PC-3 (cell line): ENCODE measurements at regions not wholly inside any gene's neighbourhood (a gene's known extent, or its start where the extent isn't known, plus 50 kb on each side); places are given as distances from the start of the nearest gene placed in this dataset.

Experiments used
- ATAC-seq: fragments of 200-7000 bp; cut with Tn5 transposase; 2 replicates; pipeline ENCODE4 v1.9.1; 2020; ENCODE audit warnings: mild to moderate bottlenecking, moderate library complexity
- BruUV-seq: library from RNA; stranded (reverse); fragments of 400-500 nt; replicated peaks from 2 replicates; lab custom pipeline; 2021; lab: Mats Ljungman, UMichigan
- CTCF ChIA-PET: fragments of 300-600 bp; sonication (Branson Sonifier 250); formaldehyde crosslinking; loops from one replicate; lab custom pipeline; 2022; ENCODE audit warnings: antibody characterized with exemption; lab: Charles Lee
- POLR2A ChIA-PET: fragments of 300-600 bp; sonication (Branson Sonifier 250); formaldehyde crosslinking; loops from one replicate; lab custom pipeline; 2022; ENCODE audit warnings: antibody characterized with exemption; ENCODE audit not compliant: unreplicated experiment; lab: Charles Lee
- DNase-seq: peaks from one replicate; pipeline ENCODE4 v3.0.0-alpha.2; 2015
- H2AFZ ChIP-seq: fragments of 300-600 bp; sonication (generic); 2 replicates; pipeline ENCODE4 v1.6.0; 2016; ENCODE audit warnings: antibody characterized with exemption, low read length
- H3F3A ChIP-seq: fragments of 300-600 bp; sonication (generic); one replicate; pipeline ENCODE4 v1.6.0; 2017; ENCODE audit warnings: antibody characterized with exemption, low read length, control low read depth, mild to moderate bottlenecking; ENCODE audit not compliant: unreplicated experiment
- H3K27ac ChIP-seq: fragments of 300-600 bp; sonication (generic); 2 replicates; pipeline ENCODE4 v1.5.1; 2016; ENCODE audit warnings: mild to moderate bottlenecking, low read length
- H3K27me3 ChIP-seq: fragments of 300-600 bp; sonication (generic); 2 replicates; pipeline ENCODE4 v1.6.1; 2016; ENCODE audit warnings: low read length, mixed read lengths
- H3K36me3 ChIP-seq: fragments of 300-600 bp; sonication (generic); 2 replicates; pipeline ENCODE4 v1.6.1; 2016; ENCODE audit warnings: low read depth, mixed run types, low read length, mixed read lengths
- H3K4me1 ChIP-seq: fragments of 300-600 bp; sonication (generic); 2 replicates; pipeline ENCODE4 v1.5.1; 2016; ENCODE audit warnings: low read length; ENCODE audit not compliant: insufficient read depth
- H3K4me2 ChIP-seq: fragments of 300-600 bp; sonication (generic); 2 replicates; pipeline ENCODE4 v1.6.0; 2016; ENCODE audit warnings: low read length
- H3K4me3 ChIP-seq: fragments of 300-600 bp; sonication (generic); 2 replicates; pipeline ENCODE4 v1.5.1; 2016; ENCODE audit warnings: mild to moderate bottlenecking, low read length, mixed read lengths
- H3K79me2 ChIP-seq: fragments of 300-600 bp; sonication (generic); 2 replicates; pipeline ENCODE4 v1.6.1; 2017; ENCODE audit warnings: low read length, mixed read lengths
- H3K9ac ChIP-seq: fragments of 300-600 bp; sonication (generic); 2 replicates; pipeline ENCODE4 v1.6.0; 2016; ENCODE audit warnings: mild to moderate bottlenecking, low read length
- H3K9me2 ChIP-seq: fragments of 300-600 bp; sonication (generic); replicated peaks from 2 replicates; pipeline ENCODE4 v1.6.1; 2016; ENCODE audit warnings: mixed run types, low read length, mixed read lengths
- H3K9me3 ChIP-seq: fragments of 300-600 bp; sonication (generic); 2 replicates; pipeline ENCODE4 v1.6.1; 2016; ENCODE audit warnings: low read length, mixed read lengths
- H4K20me1 ChIP-seq: fragments of 300-600 bp; sonication (generic); 2 replicates; pipeline ENCODE4 v1.6.1; 2016; ENCODE audit warnings: low read length, mixed read lengths
- CTCF ChIP-seq: fragments of 300-600 bp; sonication (generic); conservative IDR thresholded peaks from 2 replicates; pipeline ENCODE4 v1.5.1; 2017; ENCODE audit warnings: antibody characterized with exemption, low read depth, mild to moderate bottlenecking, low read length
- EZH2 ChIP-seq: fragments of 300-600 bp; sonication (generic); IDR thresholded peaks from one replicate; pipeline ENCODE4 v1.6.1; 2017; ENCODE audit warnings: antibody characterized with exemption, mild to moderate bottlenecking, low read length; ENCODE audit not compliant: unreplicated experiment
- EZH2phosphoT487 ChIP-seq: fragments of 300-600 bp; sonication (generic); IDR thresholded peaks from 2 replicates; pipeline ENCODE4 v1.6.1; 2018; ENCODE audit warnings: mild to moderate bottlenecking, antibody characterized with exemption, low read length, borderline replicate concordance
- intact Hi-C: fragments of 100-400 bp; cut with micrococcal nuclease; formaldehyde crosslinking; loops from 2 replicates; pipeline ENCODE4 v1.9.0; 2023

DNA sequence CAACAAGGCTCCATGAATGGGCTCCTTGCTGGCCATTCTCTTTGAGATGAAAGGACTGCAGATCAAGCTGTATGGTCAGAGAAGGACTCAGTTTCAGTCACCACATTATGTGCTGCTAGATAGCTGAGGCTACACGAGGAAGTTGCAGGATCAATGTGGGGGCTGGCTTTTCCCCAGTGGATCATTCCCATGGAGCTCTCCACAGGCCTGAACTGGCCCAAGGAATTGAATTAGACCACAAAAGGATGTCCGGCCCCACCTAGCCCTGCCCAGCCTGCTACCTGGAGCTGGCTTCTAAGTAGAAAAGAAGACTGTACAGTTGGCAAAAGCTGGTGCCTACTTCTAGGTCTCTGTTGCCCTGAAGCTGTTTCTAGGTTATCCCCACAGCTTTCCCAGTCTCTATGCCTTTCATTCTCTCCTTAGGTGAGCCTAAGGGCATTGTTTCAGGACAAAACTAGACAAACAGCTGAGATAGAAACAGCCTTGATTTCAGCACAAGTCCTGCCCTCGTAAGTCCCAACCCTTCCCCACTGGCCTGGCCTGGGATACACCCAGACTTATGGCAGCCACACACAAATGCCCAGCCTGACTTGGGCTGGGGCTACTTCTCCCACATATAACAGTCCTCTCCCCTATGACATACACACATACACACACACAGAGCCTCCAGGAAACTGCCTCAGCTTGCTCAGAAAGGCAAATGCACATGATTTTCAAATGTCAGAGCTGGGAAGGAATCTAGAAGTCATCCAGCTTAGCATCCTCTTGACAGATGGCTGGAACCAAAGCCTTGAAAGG is 129.1 kb upstream of the NCAM1 start:
- Histone ChIP-seq H3K4me3 (no peak overlapping the region), H3K4me1 (no peaks in the 10 kb centered on the region), H2AFZ (no peak overlapping the region), H3K27me3 (no peaks in the 10 kb centered on the region), H3K4me2 (no peak overlapping the region), H3F3A (no peaks in the 10 kb centered on the region), H3K36me3 (no peaks in the 10 kb centered on the region), H3K79me2 (no peaks in the 10 kb centered on the region), H3K9me2 (no peaks in the 10 kb centered on the region), H3K27ac (no peak overlapping the region), H3K9me3 (0 out of 2 replicates have a peak, but pooled peaks cover 5% of the 10 kb centered on the region), H4K20me1 (no peaks in the 10 kb centered on the region), H3K9ac (no peak overlapping the region)
- no TSS peak for BruUV-seq
- no peak for TF ChIP-seq EZH2phosphoT487
- TF ChIP-seq CTCF = no peak
- TF ChIP-seq EZH2 = no peak
- POLR2A ChIA-PET = no interaction called here
- CTCF ChIA-PET = no interaction called here
- no peak for ATAC-seq
- no peak for DNase-seq
- intact Hi-C loops = no loop called here

DNA sequence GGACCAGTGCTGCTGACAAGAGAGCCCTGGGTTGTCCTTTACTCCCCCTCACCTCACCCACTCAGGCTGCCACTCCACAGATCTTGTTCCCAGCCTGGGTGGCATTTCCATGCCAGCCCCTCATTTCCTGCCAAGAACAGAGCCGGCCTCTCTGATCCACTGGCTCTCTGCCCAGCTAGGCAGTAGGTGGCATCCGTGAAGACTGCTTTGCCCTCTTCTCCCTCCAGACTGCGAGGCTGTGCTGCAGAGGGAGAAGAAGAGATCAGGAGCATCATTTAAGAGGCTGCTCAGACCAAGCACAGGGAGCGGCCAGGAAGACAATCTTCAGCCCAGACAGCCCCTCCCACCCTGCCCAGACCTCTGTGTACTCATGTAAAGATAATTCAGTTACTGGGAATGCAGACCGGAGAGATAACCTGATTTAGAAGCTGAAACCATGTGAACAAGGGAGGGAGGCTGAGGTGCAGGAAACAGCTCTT is 126.9 kb upstream of the NCAM1 start:
- H3K79me2 ChIP-seq = no peaks in the 10 kb centered on the region
- no peaks in the 10 kb centered on the region for H3K4me1 ChIP-seq
- no peaks in the 10 kb centered on the region for H3K36me3 ChIP-seq
- no peak overlapping the region for H3K4me2 ChIP-seq
- ATAC-seq = no peak
- DNase-seq = no peak
- 0 out of 2 replicates have a peak, but pooled peaks cover 5% of the 10 kb centered on the region for H3K9me3 ChIP-seq
- H2AFZ ChIP-seq = no peak overlapping the region
- no peaks in the 10 kb centered on the region for H3K27me3 ChIP-seq
- H4K20me1 ChIP-seq = no peaks in the 10 kb centered on the region
- intact Hi-C loops = no loop called here
- TF ChIP-seq EZH2 (no peak), EZH2phosphoT487 (no peak), CTCF (no peak)
- H3F3A ChIP-seq = no peaks in the 10 kb centered on the region
- CTCF ChIA-PET = no interaction called here
- H3K9ac ChIP-seq = no peak overlapping the region
- BruUV-seq = no TSS peak
- H3K4me3 ChIP-seq = no peak overlapping the region
- POLR2A ChIA-PET = no interaction called here
- H3K9me2 ChIP-seq = no peaks in the 10 kb centered on the region
- H3K27ac ChIP-seq = no peak overlapping the region
